HEK293 (cell line): ENCODE measurements at regions not wholly inside any gene's neighbourhood (a gene's known extent, or its start where the extent isn't known, plus 50 kb on each side); places are given as distances from the start of the nearest gene placed in this dataset.

Experiments
- CTCF ChIA-PET: fragments of 350-600 bp; formaldehyde crosslinking; extraction: SDS; loops from one replicate; lab custom pipeline; 2021; ENCODE audit warnings: antibody characterized with exemption; lab: Yijun Ruan, JAX
- POLR2A ChIA-PET: fragments of 300-600 bp; formaldehyde crosslinking; extraction: SDS; loops from one replicate; lab custom pipeline; 2020; ENCODE audit warnings: antibody characterized with exemption, inconsistent platforms; lab: Yijun Ruan, JAX
- H3K27ac ChIP-seq: fragments of 200-500 bp; sonication (Bioruptor generic); 2 replicates; pipeline ENCODE4 v1.5.1; 2014; ENCODE audit warnings: low read depth, low read length, control low read depth, inconsistent platforms; ENCODE audit errors: extremely low read depth
- H3K36me3 ChIP-seq, 2 experiments: fragments of 200-500 bp in 1 of 2; sonication (Bioruptor generic) in 1 of 2; 1 replicate in 1 of 2; 2 replicates in 1 of 2; pipeline ENCODE4 v1.5.1; 2014 to 2017; ENCODE audit warnings: inconsistent platforms in 2 of 2, low read length in 2 of 2; ENCODE audit not compliant: control insufficient read depth in 2 of 2, insufficient read depth in 1 of 2
- H3K4me1 ChIP-seq: fragments of 200-500 bp; sonication (Bioruptor generic); 2 replicates; pipeline ENCODE4 v1.5.1; 2014; ENCODE audit warnings: mild to moderate bottlenecking, low read length, inconsistent platforms; ENCODE audit not compliant: control insufficient read depth, insufficient read depth
- H3K4me3 ChIP-seq: 2 replicates; pipeline ENCODE4 v1.5.1; 2011; ENCODE audit warnings: low read depth, mild to moderate bottlenecking, control low read depth, low read length, moderate library complexity
- H3K9me3 ChIP-seq: fragments of 200-500 bp; sonication (Bioruptor generic); 2 replicates; pipeline ENCODE4 v1.5.1; 2014; ENCODE audit warnings: low read depth, low read length, inconsistent platforms; ENCODE audit not compliant: control insufficient read depth, insufficient read depth
- GLI4 ChIP-seq: fragments of 450-650 bp; formaldehyde crosslinking; IDR thresholded peaks from 2 replicates; pipeline ENCODE4 v1.5.1; 2016; ENCODE audit warnings: missing biosample characterization, missing genetic modification characterization
- GLIS1 ChIP-seq: fragments of 450-650 bp; formaldehyde crosslinking; IDR thresholded peaks from 2 replicates; pipeline ENCODE4 v1.5.1; 2016; ENCODE audit warnings: missing biosample characterization, missing genetic modification characterization
- HIC1 ChIP-seq: fragments of 450-650 bp; formaldehyde crosslinking; IDR thresholded peaks from 2 replicates; pipeline ENCODE4 v1.5.1; 2016; ENCODE audit warnings: missing biosample characterization, missing genetic modification characterization
- SALL2 ChIP-seq: fragments of 450-650 bp; formaldehyde crosslinking; IDR thresholded peaks from 2 replicates; pipeline ENCODE4 v1.5.0; 2017; ENCODE audit warnings: missing biosample characterization, mild to moderate bottlenecking, missing genetic modification characterization, borderline replicate concordance
- ZBTB44 ChIP-seq: fragments of 450-650 bp; IDR thresholded peaks from 2 replicates; pipeline ENCODE4 v1.5.1; 2018; ENCODE audit warnings: missing biosample characterization, mild to moderate bottlenecking, missing genetic modification characterization
- ZBTB48 ChIP-seq: fragments of 450-650 bp; formaldehyde crosslinking; IDR thresholded peaks from 2 replicates; pipeline ENCODE4 v1.5.1; 2016; ENCODE audit warnings: missing biosample characterization, missing genetic modification characterization
- ZBTB8A ChIP-seq: fragments of 450-650 bp; formaldehyde crosslinking; IDR thresholded peaks from 2 replicates; pipeline ENCODE4 v1.5.1; 2016; ENCODE audit warnings: missing biosample characterization, missing genetic modification characterization
- ZNF114 ChIP-seq: fragments of 450-650 bp; formaldehyde crosslinking; IDR thresholded peaks from 2 replicates; pipeline ENCODE4 v1.5.0; 2017; ENCODE audit warnings: missing biosample characterization, missing genetic modification characterization
- ZNF121 ChIP-seq: fragments of 450-650 bp; formaldehyde crosslinking; IDR thresholded peaks from 2 replicates; pipeline ENCODE4 v1.5.1; 2016; ENCODE audit warnings: missing biosample characterization, missing genetic modification characterization
- ZNF140 ChIP-seq: fragments of 450-650 bp; formaldehyde crosslinking; IDR thresholded peaks from 2 replicates; pipeline ENCODE4 v1.5.1; 2016; ENCODE audit warnings: missing biosample characterization, missing genetic modification characterization
- ZNF148 ChIP-seq: fragments of 450-650 bp; formaldehyde crosslinking; IDR thresholded peaks from 2 replicates; pipeline ENCODE4 v1.5.0; 2017; ENCODE audit warnings: missing biosample characterization, missing genetic modification characterization, borderline replicate concordance
- ZNF211 ChIP-seq: fragments of 450-650 bp; formaldehyde crosslinking; IDR thresholded peaks from 2 replicates; pipeline ENCODE4 v1.5.1; 2016; ENCODE audit warnings: low read depth, missing biosample characterization, missing genetic modification characterization
- ZNF223 ChIP-seq: fragments of 450-650 bp; formaldehyde crosslinking; IDR thresholded peaks from 2 replicates; pipeline ENCODE4 v1.5.1; 2016; ENCODE audit warnings: missing biosample characterization, missing genetic modification characterization
- ZNF266 ChIP-seq: fragments of 450-650 bp; formaldehyde crosslinking; IDR thresholded peaks from 2 replicates; pipeline ENCODE4 v1.5.1; 2016; ENCODE audit warnings: missing biosample characterization, missing genetic modification characterization, low read depth
- ZNF280D ChIP-seq: fragments of 450-650 bp; formaldehyde crosslinking; IDR thresholded peaks from 2 replicates; pipeline ENCODE4 v1.5.1; 2016; ENCODE audit warnings: missing biosample characterization, missing genetic modification characterization
- ZNF311 ChIP-seq: fragments of 450-650 bp; formaldehyde crosslinking; IDR thresholded peaks from 2 replicates; pipeline ENCODE4 v1.5.1; 2017; ENCODE audit warnings: missing biosample characterization, missing genetic modification characterization, borderline replicate concordance
- ZNF513 ChIP-seq: fragments of 450-650 bp; IDR thresholded peaks from 2 replicates; pipeline ENCODE4 v1.5.1; 2018; ENCODE audit warnings: missing biosample characterization, missing genetic modification characterization
- ZNF521 ChIP-seq: fragments of 450-650 bp; formaldehyde crosslinking; IDR thresholded peaks from 2 replicates; pipeline ENCODE4 v1.5.1; 2017; ENCODE audit warnings: missing biosample characterization, mild to moderate bottlenecking, missing genetic modification characterization
- ZNF529 ChIP-seq: fragments of 450-650 bp; formaldehyde crosslinking; IDR thresholded peaks from 2 replicates; pipeline ENCODE4 v1.5.1; 2017; ENCODE audit warnings: missing genetic modification characterization, missing biosample characterization; ENCODE audit not compliant: insufficient replicate concordance
- ZNF623 ChIP-seq: fragments of 450-650 bp; formaldehyde crosslinking; IDR thresholded peaks from 2 replicates; pipeline ENCODE4 v1.5.1; 2016; ENCODE audit warnings: missing biosample characterization, missing genetic modification characterization
- ZNF629 ChIP-seq: fragments of 450-650 bp; formaldehyde crosslinking; IDR thresholded peaks from 2 replicates; pipeline ENCODE4 v1.5.1; 2017; ENCODE audit warnings: missing biosample characterization, missing genetic modification characterization
- ZNF777 ChIP-seq: fragments of 450-650 bp; formaldehyde crosslinking; IDR thresholded peaks from 2 replicates; pipeline ENCODE4 v1.5.1; 2017; ENCODE audit warnings: missing biosample characterization, missing genetic modification characterization, borderline replicate concordance
- ZSCAN4 ChIP-seq: fragments of 450-650 bp; formaldehyde crosslinking; IDR thresholded peaks from 2 replicates; pipeline ENCODE4 v1.5.1; 2017; ENCODE audit warnings: missing biosample characterization, missing genetic modification characterization

GRCh38 chr6:3656076-3656475 lies 95.4 kb downstream of the PXDC1 start:
- ChIA-PET CTCF (no interaction called here), POLR2A (no interaction called here)
- Histone ChIP-seq H3K36me3 (no peaks in the 10 kb centered on the region), H3K4me1 (no peaks in the 10 kb centered on the region), H3K9me3 (no peaks in the 10 kb centered on the region), H3K27ac (no peak overlapping the region), H3K4me3 (no peak overlapping the region)
- TF ChIP-seq ZNF211 (no peak), ZNF114 (tag by site-specific recombination) (no peak), ZBTB48 (tag by site-specific recombination) (no peak), ZNF513 (tag by site-specific recombination) (no peak), ZSCAN4 (tag by site-specific recombination) (no peak), GLI4 (tag by site-specific recombination) (no peak), ZNF529 (tag by site-specific recombination) (no peak), ZNF311 (no peak), ZNF777 (no peak)
- TF ChIP-seq, all 188 proteins: peak for 0

GRCh38 chr6:3654898-3655297 lies 96.6 kb downstream of the PXDC1 start:
- Histone ChIP-seq H3K4me1 (no peaks in the 10 kb centered on the region), H3K27ac (no peak overlapping the region), H3K36me3 (no peaks in the 10 kb centered on the region)
- POLR2A ChIA-PET, result no interaction called here
- TF ChIP-seq ZBTB44 (tag by site-specific recombination) (no peak), ZNF121 (tag by site-specific recombination) (no peak), ZNF223 (tag by site-specific recombination) (no peak), GLIS1 (tag by site-specific recombination) (no peak), ZNF629 (tag by site-specific recombination) (no peak), SALL2 (tag by site-specific recombination) (no peak), ZNF148 (tag by site-specific recombination) (no peak), ZNF140 (no peak), HIC1 (tag by site-specific recombination) (no peak), ZNF521 (no peak), ZNF623 (no peak), ZNF266 (tag by site-specific recombination) (no peak), ZBTB8A (no peak), ZNF280D (tag by site-specific recombination) (no peak)
- TF ChIP-seq, all 188 proteins: peak for 0
- no peak overlapping the region for H3K4me3 ChIP-seq
- CTCF ChIA-PET, result no interaction called here
- no peaks in the 10 kb centered on the region for H3K9me3 ChIP-seq
